Breast epithelium (tissue), 4 donors: ENCODE measurements at regions not wholly inside any gene's neighbourhood (a gene's known extent, or its start where the extent isn't known, plus 50 kb on each side); places are given as distances from the start of the nearest gene placed in this dataset.

Experiments used
- DNase-seq, 2 donors: peaks; one replicate each; pipeline ENCODE4 v3.0.0-alpha.2; 2019; ENCODE audit warnings: low spot score in 2 of 2
- H3K27ac ChIP-seq, 2 donors: fragments of 200-600 bp; sonication (generic) in 1 of 2; one replicate each; pipeline ENCODE4 v1.5.1; 2016 to 2019; ENCODE audit warnings: mild to moderate bottlenecking in 1 of 2
- H3K27me3 ChIP-seq, 2 donors: fragments of 200-600 bp; sonication (generic) in 1 of 2; one replicate each; pipeline versions ENCODE4 v1.5.1 to v1.6.0; 2017 to 2019; ENCODE audit warnings: control low read depth in 1 of 2, mild to moderate bottlenecking in 1 of 2
- H3K36me3 ChIP-seq: fragments of 200-600 bp; one replicate; pipeline ENCODE4 v1.5.1; 2019
- H3K4me1 ChIP-seq, 2 donors: fragments of 200-600 bp; sonication (generic); one replicate each; pipeline ENCODE4 v1.5.1; 2016 to 2019; ENCODE audit warnings: control low read depth in 1 of 2
- H3K4me3 ChIP-seq, 3 donors: fragments of 200-600 bp; sonication (generic); 1 replicate in 2 of 3; 2 replicates in 1 of 3; pipeline ENCODE4 v1.5.1; 2016 to 2019; ENCODE audit warnings: mild to moderate bottlenecking in 3 of 3, moderate library complexity in 2 of 3
- H3K9me3 ChIP-seq, 2 donors: fragments of 200-600 bp; sonication (generic) in 1 of 2; one replicate each; pipeline ENCODE4 v1.5.1; 2016 to 2019; ENCODE audit warnings: control low read depth in 1 of 2
- CTCF ChIP-seq, 3 donors: fragments of 450-650 bp; IDR thresholded peaks; one replicate each; pipeline ENCODE4 v1.5.1; 2016 to 2017; ENCODE audit warnings: antibody characterized with exemption in 3 of 3, mild to moderate bottlenecking in 3 of 3, moderate library complexity in 3 of 3
- POLR2A ChIP-seq: fragments of 450-650 bp; IDR thresholded peaks from one replicate; pipeline ENCODE4 v1.6.1; 2016; ENCODE audit warnings: antibody characterized with exemption, mild to moderate bottlenecking, moderate library complexity
- POLR2AphosphoS5 ChIP-seq, 3 donors: sonication (generic); formaldehyde crosslinking; IDR thresholded peaks; one replicate each; pipeline ENCODE4 v1.6.1; 2017; ENCODE audit warnings: antibody characterized with exemption in 3 of 3
- intact Hi-C: fragments of 100-400 bp; cut with DNase I; formaldehyde crosslinking; loops from one replicate; pipeline ENCODE4 v1.15.1; 2023; ENCODE audit warnings: low total_unique reads

- DNase-seq, result no peak
- Histone ChIP-seq H3K27ac (no peak overlapping the region), H3K36me3 (no peaks in the 10 kb centered on the region), H3K9me3 (no peaks in the 10 kb centered on the region), H3K27me3 (no peaks in the 10 kb centered on the region), H3K4me3 (no peak overlapping the region), H3K4me1 (no peaks in the 10 kb centered on the region)
- TF ChIP-seq POLR2AphosphoS5 (IDR thresholded peaks at IDR 0.05), result no peak
- no peak for TF ChIP-seq CTCF (IDR thresholded peaks at IDR 0.05)
- no peak for TF ChIP-seq POLR2A
- intact Hi-C loops, result no loop called here
Observed at GRCh38 chr11:91791171-91791468, 433.5 kb upstream of the FAT3 start.

- no peaks in the 10 kb centered on the region for H3K4me1 ChIP-seq
Observed at GRCh38 chr11:91790346-91791170, 434.1 kb upstream of the FAT3 start.

GRCh38 chr11:91788764-91789163, 435.9 kb upstream of the FAT3 start:
- no peak overlapping the region for H3K27ac ChIP-seq
- no peak for TF ChIP-seq CTCF (IDR thresholded peaks at IDR 0.05)
- no peak for TF ChIP-seq POLR2AphosphoS5 (IDR thresholded peaks at IDR 0.05)
- TF ChIP-seq POLR2A, result no peak
- H3K27me3 ChIP-seq, result no peaks in the 10 kb centered on the region
- no peaks in the 10 kb centered on the region for H3K9me3 ChIP-seq
- no peaks in the 10 kb centered on the region for H3K4me1 ChIP-seq
- no peak overlapping the region for H3K4me3 ChIP-seq
- H3K36me3 ChIP-seq, result no peaks in the 10 kb centered on the region
- intact Hi-C loops, result no loop called here
- DNase-seq, result no peak

More at GRCh38 chr11:91790346-91791170, 434.1 kb upstream of the FAT3 start:
- H3K27me3 ChIP-seq, result no peaks in the 10 kb centered on the region
- H3K36me3 ChIP-seq, result no peaks in the 10 kb centered on the region
- no peak overlapping the region for H3K27ac ChIP-seq
- H3K4me3 ChIP-seq, result no peak overlapping the region
- H3K9me3 ChIP-seq, result no peaks in the 10 kb centered on the region
- DNase-seq, result no peak
- TF ChIP-seq POLR2AphosphoS5 (IDR thresholded peaks at IDR 0.05) (no peak), POLR2A (no peak), CTCF (IDR thresholded peaks at IDR 0.05) (no peak)
- intact Hi-C loops, result no loop called here

GRCh38 chr11:91786097-91786496, 438.5 kb upstream of the FAT3 start:
- intact Hi-C loops, result no loop called here
- TF ChIP-seq POLR2A (no peak), CTCF (IDR thresholded peaks at IDR 0.05) (no peak), POLR2AphosphoS5 (IDR thresholded peaks at IDR 0.05) (no peak)
- Histone ChIP-seq H3K36me3 (no peaks in the 10 kb centered on the region), H3K27me3 (no peaks in the 10 kb centered on the region), H3K4me3 (no peak overlapping the region), H3K27ac (no peak overlapping the region), H3K9me3 (no peaks in the 10 kb centered on the region), H3K4me1 (no peaks in the 10 kb centered on the region)
- DNase-seq, result no peak

GRCh38 chr11:91783173-91783572, 441.4 kb upstream of the FAT3 start:
- intact Hi-C loops, result no loop called here

More at GRCh38 chr11:91783173-91783572, 441.4 kb upstream of the FAT3 start:
- no peaks in the 10 kb centered on the region for H3K9me3 ChIP-seq
- no peak for TF ChIP-seq CTCF (IDR thresholded peaks at IDR 0.05)
- no peak for TF ChIP-seq POLR2A
- no peak for TF ChIP-seq POLR2AphosphoS5 (IDR thresholded peaks at IDR 0.05)
- no peak for DNase-seq
- H3K36me3 ChIP-seq, result no peaks in the 10 kb centered on the region
- no peaks in the 10 kb centered on the region for H3K4me1 ChIP-seq
- no peaks in the 10 kb centered on the region for H3K27me3 ChIP-seq
- H3K4me3 ChIP-seq, result no peak overlapping the region
- H3K27ac ChIP-seq, result no peak overlapping the region
